Naive B cell (primary cell): ENCODE measurements at regions not wholly inside any gene's neighbourhood (a gene's known extent, or its start where the extent isn't known, plus 50 kb on each side); places are given as distances from the start of the nearest gene placed in this dataset.
"Not testable (repeated sequence)": the region's sequence is repeated elsewhere in the genome, so short reads cannot be mapped to it uniquely, and the experiment has no call there.

Experiments
- ATAC-seq, 2 donors: fragments of 150-1000 bp; cut with Tn5 transposase; 2 replicates each; pipeline ENCODE4 v1.10.0; 2021; ENCODE audit warnings: low read depth in 2 of 2, mild to moderate bottlenecking in 2 of 2, moderate library complexity in 2 of 2
- DNase-seq: peaks from one replicate; pipeline ENCODE4 v3.0.0; 2022
- H3K27ac Mint-ChIP-seq, 6 donors: one replicate each; pipeline ENCODE4 v1.8.0; 2020 to 2022; ENCODE audit warnings: mild to moderate bottlenecking in 6 of 6, mixed read lengths in 6 of 6, moderate library complexity in 5 of 6, inconsistent platforms in 2 of 6
- H3K27me3 Mint-ChIP-seq, 3 donors: one replicate each; pipeline ENCODE4 v1.8.0; 2021 to 2022; ENCODE audit warnings: mixed read lengths in 3 of 3, mild to moderate bottlenecking in 1 of 3
- H3K36me3 Mint-ChIP-seq, 2 donors: one replicate each; pipeline ENCODE4 v1.8.0; 2020 to 2022; ENCODE audit warnings: mixed read lengths in 2 of 2, inconsistent platforms in 1 of 2, mild to moderate bottlenecking in 1 of 2
- H3K4me1 Mint-ChIP-seq, 3 donors: one replicate each; pipeline ENCODE4 v1.8.0; 2020 to 2022; ENCODE audit warnings: mixed read lengths in 3 of 3, inconsistent platforms in 1 of 3, mild to moderate bottlenecking in 1 of 3, moderate library complexity in 1 of 3
- H3K4me3 Mint-ChIP-seq, 8 donors: one replicate each; pipeline ENCODE4 v1.8.0; 2020 to 2022; ENCODE audit warnings: mild to moderate bottlenecking in 8 of 8, mixed read lengths in 8 of 8, moderate library complexity in 8 of 8, inconsistent platforms in 2 of 8
- H3K9me3 Mint-ChIP-seq, 7 donors: one replicate each; pipeline ENCODE4 v1.8.0; 2020 to 2022; ENCODE audit warnings: mixed read lengths in 7 of 7, mild to moderate bottlenecking in 5 of 7, inconsistent platforms in 2 of 7, moderate library complexity in 1 of 7

GRCh38 chr2:234797566-234798250 lies 154.1 kb upstream of the SH3BP4 start:
- ATAC-seq (no peak), DNase-seq (no peak)
- Mint-ChIP-seq H3K27me3 (peaks cover 7 to 14% (median 14%) of the 10 kb centered on the region in 3 donors), H3K9me3 (no peaks in the 10 kb centered on the region), H3K27ac (no peak overlapping the region), H3K4me1 (no peaks in the 10 kb centered on the region), H3K36me3 (no peaks in the 10 kb centered on the region), H3K4me3 (no peak overlapping the region)

- Mint-ChIP-seq H3K27me3 (peaks cover 7 to 14% (median 14%) of the 10 kb centered on the region in 3 donors), H3K36me3 (no peaks in the 10 kb centered on the region), H3K4me1 (no peaks in the 10 kb centered on the region), H3K4me3 (no peak overlapping the region), H3K27ac (no peak overlapping the region), H3K9me3 (no peaks in the 10 kb centered on the region)
- no peak for DNase-seq
- ATAC-seq: no peak
Observed at GRCh38 chr2:234796045-234796591, 155.7 kb upstream of the SH3BP4 start.

GRCh38 chr2:234795272-234795920 lies 156.4 kb upstream of the SH3BP4 start:
- H3K9me3 Mint-ChIP-seq: no peaks in the 10 kb centered on the region
- H3K36me3 Mint-ChIP-seq: no peaks in the 10 kb centered on the region
- no peak for DNase-seq
- H3K27ac Mint-ChIP-seq: no peak overlapping the region
- peaks cover 7 to 14% (median 10%) of the 10 kb centered on the region in 3 donors for H3K27me3 Mint-ChIP-seq
- no peaks in the 10 kb centered on the region for H3K4me1 Mint-ChIP-seq
- no peak overlapping the region for H3K4me3 Mint-ChIP-seq
- no peak for ATAC-seq

GRCh38 chr2:234794866-234795265 lies 157.0 kb upstream of the SH3BP4 start:
- Mint-ChIP-seq H3K27ac (no peak overlapping the region), H3K4me3 (no peak overlapping the region), H3K4me1 (no peaks in the 10 kb centered on the region), H3K27me3 (peaks cover 6 to 15% (median 8%) of the 10 kb centered on the region in 3 donors), H3K36me3 (no peaks in the 10 kb centered on the region), H3K9me3 (no peaks in the 10 kb centered on the region)
- DNase-seq (no peak), ATAC-seq (no peak)

GRCh38 chr2:234793212-234793785 lies 158.5 kb upstream of the SH3BP4 start:
- Mint-ChIP-seq H3K9me3 (no peaks in the 10 kb centered on the region), H3K36me3 (no peaks in the 10 kb centered on the region), H3K27me3 (peaks cover 4 to 22% (median 15%) of the 10 kb centered on the region in 3 donors), H3K4me3 (no peak overlapping the region), H3K27ac (peak overlapping the region in 1 of 6 donors; percentile 47), H3K4me1 (no peaks in the 10 kb centered on the region)
- DNase-seq (no peak), ATAC-seq (no peak)

- Mint-ChIP-seq H3K36me3 (no peaks in the 10 kb centered on the region), H3K4me1 (no peaks in the 10 kb centered on the region), H3K27me3 (peaks cover 4 to 17% (median 11%) of the 10 kb centered on the region in 3 donors), H3K9me3 (no peaks in the 10 kb centered on the region), H3K27ac (no peak overlapping the region), H3K4me3 (no peak overlapping the region)
- ATAC-seq (no peak), DNase-seq (no peak)
Observed at GRCh38 chr2:234792621-234793022, 159.2 kb upstream of the SH3BP4 start.

- peaks cover under 1 to 15% (median 11%) of the 10 kb centered on the region in 3 donors for H3K27me3 Mint-ChIP-seq
- H3K27ac Mint-ChIP-seq, H3K9me3 Mint-ChIP-seq, ATAC-seq, H3K4me3 Mint-ChIP-seq, H3K4me1 Mint-ChIP-seq, H3K36me3 Mint-ChIP-seq, DNase-seq: not testable (repeated sequence)
Observed at GRCh38 chr2:234792096-234792495, 159.7 kb upstream of the SH3BP4 start.

- ATAC-seq: no peak
- no peaks in the 10 kb centered on the region for H3K4me1 Mint-ChIP-seq
Observed at GRCh38 chr2:234790380-234790779, 161.4 kb upstream of the SH3BP4 start.

GRCh38 chr2:234789556-234790325 lies 162.1 kb upstream of the SH3BP4 start:
- peaks cover 0 to 4% (median 0%) of the 10 kb centered on the region in 7 donors for H3K9me3 Mint-ChIP-seq
- H3K27ac Mint-ChIP-seq: no peak overlapping the region
- H3K4me1 Mint-ChIP-seq: no peaks in the 10 kb centered on the region
- DNase-seq (no peak), ATAC-seq (no peak)
- H3K27me3 Mint-ChIP-seq: peaks cover 5 to 12% (median 11%) of the 10 kb centered on the region in 3 donors
- H3K36me3 Mint-ChIP-seq: no peaks in the 10 kb centered on the region
- H3K4me3 Mint-ChIP-seq: no peak overlapping the region

More at GRCh38 chr2:234790380-234790779, 161.4 kb upstream of the SH3BP4 start:
- no peak for DNase-seq
- no peak overlapping the region for H3K4me3 Mint-ChIP-seq
- no peaks in the 10 kb centered on the region for H3K36me3 Mint-ChIP-seq
- peaks cover 0 to 4% (median 0%) of the 10 kb centered on the region in 7 donors for H3K9me3 Mint-ChIP-seq
- H3K27ac Mint-ChIP-seq: peak overlapping the region in 1 of 6 donors; percentile 8
- H3K27me3 Mint-ChIP-seq: peaks cover 5 to 12% (median 11%) of the 10 kb centered on the region in 3 donors

GRCh38 chr2:234788841-234789240 lies 163.0 kb upstream of the SH3BP4 start:
- Mint-ChIP-seq H3K9me3 (peaks cover 2 to 11% (median 6%) of the 10 kb centered on the region in 7 donors), H3K27ac (peak overlapping the region in 1 of 6 donors; percentile 82), H3K36me3 (peaks cover 0 to 4% of the 10 kb centered on the region in 2 donors), H3K4me3 (no peak overlapping the region), H3K4me1 (no peaks in the 10 kb centered on the region), H3K27me3 (peaks cover 5 to 12% (median 11%) of the 10 kb centered on the region in 3 donors)
- DNase-seq (no peak), ATAC-seq (no peak)

- ATAC-seq (no peak), DNase-seq (no peak)
- H3K4me3 Mint-ChIP-seq: no peak overlapping the region
- H3K27me3 Mint-ChIP-seq: peaks cover 5 to 12% (median 11%) of the 10 kb centered on the region in 3 donors
- H3K9me3 Mint-ChIP-seq: peaks cover 4 to 15% (median 11%) of the 10 kb centered on the region in 7 donors
- no peaks in the 10 kb centered on the region for H3K4me1 Mint-ChIP-seq
- peaks cover 0 to 9% of the 10 kb centered on the region in 2 donors for H3K36me3 Mint-ChIP-seq
- H3K27ac Mint-ChIP-seq: no peak overlapping the region
Observed at GRCh38 chr2:234788381-234788780, 163.4 kb upstream of the SH3BP4 start.

- Mint-ChIP-seq H3K4me3 (no peak overlapping the region), H3K4me1 (no peaks in the 10 kb centered on the region), H3K27me3 (peaks cover 5 to 12% (median 11%) of the 10 kb centered on the region in 3 donors), H3K9me3 (peaks cover 13 to 28% (median 20%) of the 10 kb centered on the region in 7 donors), H3K27ac (no peak overlapping the region), H3K36me3 (peaks cover 0 to 22% of the 10 kb centered on the region in 2 donors)
- no peak for DNase-seq
- no peak for ATAC-seq
Observed at GRCh38 chr2:234787114-234787513, 164.7 kb upstream of the SH3BP4 start.
